AG09309 (cell line): ENCODE measurements at regions not wholly inside any gene's neighbourhood (a gene's known extent, or its start where the extent isn't known, plus 50 kb on each side); places are given as distances from the start of the nearest gene placed in this dataset.
"Not testable (repeated sequence)": the region's sequence is repeated elsewhere in the genome, so short reads cannot be mapped to it uniquely, and the experiment has no call there.

Source experiments
- DNase-seq: peaks from one replicate; pipeline ENCODE4 v3.0.0-alpha.2; 2010; ENCODE audit warnings: low read depth
- H3K4me3 ChIP-seq: 2 replicates; pipeline ENCODE4 v1.5.1; 2011; ENCODE audit warnings: mild to moderate bottlenecking, low read depth, low read length, moderate library complexity; ENCODE audit not compliant: control insufficient read depth
- TF ChIP-seq, protein P1 (sequence below): IDR thresholded peaks from 2 replicates; pipeline ENCODE4 v1.5.1; 2011; ENCODE audit warnings: mild to moderate bottlenecking, low read depth, low read length, inconsistent platforms; ENCODE audit not compliant: insufficient read depth, control insufficient read depth; ENCODE audit errors: missing control alignments

DNA sequence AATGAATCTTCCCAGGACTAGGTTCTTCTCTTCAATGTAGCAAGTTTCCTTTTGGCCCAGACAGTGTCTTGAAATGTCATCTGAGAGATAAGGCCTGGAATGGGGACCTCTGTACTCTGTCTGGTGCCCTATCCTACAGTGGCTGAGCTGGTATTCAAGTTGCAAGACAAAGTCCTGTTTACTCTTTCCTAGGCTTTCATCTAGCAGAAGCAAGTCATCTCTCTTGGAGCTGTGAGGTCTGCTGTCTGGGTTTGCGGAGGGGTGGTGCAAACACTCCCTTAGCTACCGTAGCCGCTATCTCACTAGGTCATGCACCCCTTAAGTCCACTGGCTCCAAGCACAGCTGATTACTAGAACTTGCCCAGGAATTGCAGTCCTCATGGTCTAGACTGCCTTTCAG is 149.7 kb upstream of the SLC16A7 start:
- DNase-seq: no peak
- TF ChIP-seq, protein P1, sequence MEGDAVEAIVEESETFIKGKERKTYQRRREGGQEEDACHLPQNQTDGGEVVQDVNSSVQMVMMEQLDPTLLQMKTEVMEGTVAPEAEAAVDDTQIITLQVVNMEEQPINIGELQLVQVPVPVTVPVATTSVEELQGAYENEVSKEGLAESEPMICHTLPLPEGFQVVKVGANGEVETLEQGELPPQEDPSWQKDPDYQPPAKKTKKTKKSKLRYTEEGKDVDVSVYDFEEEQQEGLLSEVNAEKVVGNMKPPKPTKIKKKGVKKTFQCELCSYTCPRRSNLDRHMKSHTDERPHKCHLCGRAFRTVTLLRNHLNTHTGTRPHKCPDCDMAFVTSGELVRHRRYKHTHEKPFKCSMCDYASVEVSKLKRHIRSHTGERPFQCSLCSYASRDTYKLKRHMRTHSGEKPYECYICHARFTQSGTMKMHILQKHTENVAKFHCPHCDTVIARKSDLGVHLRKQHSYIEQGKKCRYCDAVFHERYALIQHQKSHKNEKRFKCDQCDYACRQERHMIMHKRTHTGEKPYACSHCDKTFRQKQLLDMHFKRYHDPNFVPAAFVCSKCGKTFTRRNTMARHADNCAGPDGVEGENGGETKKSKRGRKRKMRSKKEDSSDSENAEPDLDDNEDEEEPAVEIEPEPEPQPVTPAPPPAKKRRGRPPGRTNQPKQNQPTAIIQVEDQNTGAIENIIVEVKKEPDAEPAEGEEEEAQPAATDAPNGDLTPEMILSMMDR: no peak
- no peak overlapping the region for H3K4me3 ChIP-seq

DNA sequence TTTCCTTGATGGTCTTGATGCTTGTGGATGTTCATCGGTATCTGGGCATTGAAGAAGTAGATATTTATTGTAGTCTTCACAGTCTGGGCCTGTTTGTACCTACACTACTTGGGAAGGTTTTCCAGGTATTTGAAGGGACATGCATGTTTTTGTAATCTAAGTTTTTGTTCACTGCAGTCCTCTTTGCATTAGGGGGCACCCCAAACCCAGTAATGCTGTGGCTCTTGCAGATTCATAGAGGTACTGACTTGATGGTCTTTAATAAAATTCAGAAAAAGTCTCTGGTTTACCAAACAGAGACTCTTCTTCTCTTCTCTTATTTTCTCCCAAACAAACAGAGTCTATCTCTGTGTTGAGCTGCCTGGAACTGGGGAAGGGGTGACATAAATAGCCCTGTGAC is 150.9 kb upstream of the SLC16A7 start:
- DNase-seq: no peak
- TF ChIP-seq, protein P1: peak; percentile 51

DNA sequence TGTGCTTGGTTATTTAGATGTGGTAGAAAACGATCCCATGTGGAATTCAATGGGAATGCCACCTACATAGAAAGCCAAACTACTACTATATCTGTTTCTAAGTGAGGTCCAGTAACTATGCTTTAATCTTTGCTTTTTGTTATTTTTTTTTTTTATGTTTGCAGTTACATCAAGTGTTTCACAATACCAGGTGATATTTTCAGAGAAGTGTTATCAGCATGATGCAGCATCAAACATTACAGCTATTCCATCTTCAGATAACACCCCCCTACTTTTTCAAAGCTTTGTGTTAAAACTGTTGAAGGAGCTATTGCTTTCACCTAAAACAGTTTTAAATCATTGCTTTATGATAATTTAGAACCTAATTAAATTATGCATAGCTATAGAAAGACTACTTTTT is 163.8 kb upstream of the SLC16A7 start:
- TF ChIP-seq, protein P1: no peak
- H3K4me3 ChIP-seq: no peak overlapping the region
- DNase-seq: no peak

More for the DNA sequence above, 150.9 kb upstream of the SLC16A7 start:
- H3K4me3 ChIP-seq: no peak overlapping the region

DNA sequence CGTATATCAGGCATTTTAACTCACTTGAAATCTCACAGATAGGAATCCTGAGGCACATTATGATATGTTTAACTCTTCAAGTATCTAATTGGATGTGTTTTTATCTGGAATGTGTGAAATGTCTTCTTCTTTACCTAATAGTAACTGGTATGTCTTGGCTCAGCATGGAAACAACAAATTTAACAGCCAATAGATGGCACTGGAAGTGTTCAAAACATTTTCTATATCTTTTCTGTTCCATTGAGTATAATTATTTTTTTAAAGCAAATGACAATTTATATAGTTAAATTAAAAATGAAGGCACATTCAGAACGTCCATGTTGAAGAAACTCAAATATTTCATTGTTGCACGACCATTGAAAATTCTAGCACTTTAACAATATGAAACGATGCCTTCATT is 164.6 kb upstream of the SLC16A7 start:
- no peak for DNase-seq
- TF ChIP-seq, protein P1: peak; percentile 29

DNA sequence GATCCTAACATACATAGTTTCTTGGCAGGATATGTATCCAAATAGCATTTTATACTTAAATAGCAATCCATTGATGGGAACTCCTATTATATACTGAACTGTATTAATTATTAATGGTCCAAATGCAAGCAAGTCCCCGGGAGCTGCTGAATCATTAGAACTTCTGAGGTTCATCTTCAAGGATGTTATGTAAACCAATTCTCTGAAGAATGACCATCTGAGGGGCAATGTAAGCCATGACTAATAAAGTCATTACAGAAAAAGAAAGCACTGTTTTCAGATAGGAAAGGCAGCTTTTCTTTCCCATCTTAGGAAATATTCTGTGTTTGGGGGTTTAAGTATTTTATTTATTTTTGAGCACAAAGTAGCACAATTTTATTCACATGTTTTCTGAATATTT is 166.1 kb upstream of the SLC16A7 start:
- DNase-seq: no peak
- H3K4me3 ChIP-seq: no peak overlapping the region
- TF ChIP-seq, protein P1: no peak

More for the DNA sequence above, 164.6 kb upstream of the SLC16A7 start:
- no peak overlapping the region for H3K4me3 ChIP-seq

DNA sequence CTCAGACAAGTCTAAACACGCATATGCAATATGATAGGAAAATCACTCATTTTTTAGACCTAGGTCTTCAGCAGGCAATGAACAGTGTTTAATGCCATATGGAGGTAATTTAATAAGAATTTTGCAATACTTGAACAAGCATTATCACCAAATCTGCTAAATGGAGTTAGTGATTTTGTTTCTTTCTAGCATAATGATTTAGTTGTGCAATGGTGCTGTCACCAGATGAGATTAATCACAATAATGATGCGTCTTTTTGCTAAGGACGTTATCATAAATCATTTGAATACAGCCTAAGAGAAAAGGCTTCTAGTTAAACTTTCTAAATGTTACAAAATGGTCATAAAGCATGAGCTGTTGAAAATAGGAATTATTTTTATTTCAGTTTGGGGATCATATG is 170.0 kb upstream of the SLC16A7 start:
- TF ChIP-seq, protein P1: no peak
- peak; percentile 62 for DNase-seq

DNA sequence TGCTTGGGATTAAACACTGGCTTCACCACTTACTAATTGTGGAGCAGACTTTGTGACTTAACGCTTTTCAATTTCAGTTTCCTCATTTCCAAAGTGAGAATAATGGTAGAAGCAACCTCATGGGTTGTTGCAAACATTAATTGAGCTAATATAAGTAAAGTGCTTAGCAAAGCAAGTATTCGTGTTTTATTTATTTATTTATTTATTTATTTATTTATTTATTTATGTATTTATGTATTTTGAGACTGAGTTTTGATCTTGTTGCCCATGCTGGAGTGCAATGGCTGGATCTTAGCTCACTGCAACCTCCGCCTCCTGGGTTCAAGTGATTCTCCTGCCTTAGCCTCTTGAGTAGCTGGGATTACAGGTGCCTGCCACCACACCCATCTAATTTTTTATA is 171.2 kb upstream of the SLC16A7 start:
- not testable (repeated sequence) for DNase-seq

More for the DNA sequence above, 170.0 kb upstream of the SLC16A7 start:
- no peak overlapping the region for H3K4me3 ChIP-seq

More for the DNA sequence above, 171.2 kb upstream of the SLC16A7 start:
- H3K4me3 ChIP-seq: not testable (repeated sequence)
